GM23338 (cell line): ENCODE measurements at regions not wholly inside any gene's neighbourhood (a gene's known extent, or its start where the extent isn't known, plus 50 kb on each side); places are given as distances from the start of the nearest gene placed in this dataset.

Experiments
- ATAC-seq: fragments of 200-7000 bp; cut with Tn5 transposase; 3 replicates; pipeline ENCODE4 v1.9.1; 2020
- DNase-seq: peaks from one replicate; pipeline ENCODE4 v3.0.0-alpha.2; 2015; ENCODE audit warnings: low spot score
- H2AFZ ChIP-seq: fragments of 200-600 bp; sonication (generic); 2 replicates; pipeline ENCODE4 v1.8.0; 2016; ENCODE audit warnings: antibody characterized with exemption, mild to moderate bottlenecking, moderate library complexity
- H3F3A ChIP-seq: fragments of 200-600 bp; sonication (generic); replicated peaks from 2 replicates; pipeline ENCODE4 v1.8.0; 2017; ENCODE audit warnings: antibody characterized with exemption, mixed run types, low read depth
- H3K27ac ChIP-seq: fragments of 200-600 bp; sonication (generic); 2 replicates; pipeline ENCODE4 v1.6.1; 2016; ENCODE audit warnings: low read depth
- H3K27me3 ChIP-seq: fragments of 200-600 bp; sonication (generic); 2 replicates; pipeline ENCODE4 v1.8.0; 2016; ENCODE audit warnings: mild to moderate bottlenecking, mixed run types, moderate library complexity; ENCODE audit not compliant: insufficient read depth
- H3K36me3 ChIP-seq: fragments of 200-600 bp; sonication (generic); 2 replicates; pipeline ENCODE4 v1.8.0; 2016; ENCODE audit warnings: mild to moderate bottlenecking; ENCODE audit not compliant: insufficient read depth
- H3K4me1 ChIP-seq: fragments of 200-600 bp; sonication (generic); 2 replicates; pipeline ENCODE4 v1.8.0; 2016; ENCODE audit warnings: mild to moderate bottlenecking, moderate library complexity; ENCODE audit not compliant: insufficient read depth
- H3K4me2 ChIP-seq: fragments of 200-600 bp; sonication (generic); 2 replicates; pipeline ENCODE4 v1.7.1; 2017; ENCODE audit warnings: mixed run types
- H3K4me3 ChIP-seq: fragments of 200-600 bp; sonication (generic); 2 replicates; pipeline ENCODE4 v1.6.1; 2016; ENCODE audit warnings: mixed run types
- H3K79me2 ChIP-seq: fragments of 200-600 bp; sonication (generic); replicated peaks from 2 replicates; pipeline ENCODE4 v1.8.0; 2017; ENCODE audit warnings: mild to moderate bottlenecking; ENCODE audit not compliant: insufficient read depth
- H3K9me2 ChIP-seq: fragments of 200-600 bp; sonication (generic); 2 replicates; pipeline ENCODE4 v1.8.0; 2017; ENCODE audit not compliant: insufficient read depth
- H4K20me1 ChIP-seq: fragments of 200-600 bp; sonication (generic); replicated peaks from 2 replicates; pipeline ENCODE4 v1.8.0; 2017; ENCODE audit warnings: mild to moderate bottlenecking; ENCODE audit not compliant: insufficient read depth
- H3K27ac Mint-ChIP-seq: 2 replicates; pipeline ENCODE4 v1.8.0; 2020; ENCODE audit warnings: inconsistent platforms, mild to moderate bottlenecking, moderate library complexity, mixed read lengths
- H3K27me3 Mint-ChIP-seq: 3 replicates; pipeline ENCODE4 v1.8.0; 2022; ENCODE audit warnings: low read depth, mild to moderate bottlenecking, moderate library complexity, mixed read lengths, inconsistent platforms; ENCODE audit not compliant: insufficient read depth, poor library complexity
- H3K36me3 Mint-ChIP-seq: 3 replicates; pipeline ENCODE4 v1.8.0; 2021; ENCODE audit warnings: low read depth, mild to moderate bottlenecking, inconsistent platforms, moderate library complexity, mixed read lengths
- H3K4me1 Mint-ChIP-seq: 3 replicates; pipeline ENCODE4 v1.8.0; 2020; ENCODE audit warnings: mild to moderate bottlenecking, inconsistent platforms, mixed read lengths
- H3K4me3 Mint-ChIP-seq: 3 replicates; pipeline ENCODE4 v1.8.0; 2021; ENCODE audit warnings: moderate library complexity, mild to moderate bottlenecking, inconsistent platforms, mixed read lengths
- H3K9me3 Mint-ChIP-seq: 3 replicates; pipeline ENCODE4 v1.8.0; 2020; ENCODE audit warnings: moderate library complexity, mild to moderate bottlenecking, inconsistent platforms, mixed read lengths
- CREB1 ChIP-seq: fragments of 250-450 bp; sonication (Bioruptor Pico); IDR thresholded peaks from 2 replicates; pipeline ENCODE4 v1.5.0; 2020; ENCODE audit warnings: low read depth, mild to moderate bottlenecking, moderate library complexity
- EZH2 ChIP-seq: fragments of 200-600 bp; sonication (generic); IDR thresholded peaks from one replicate; pipeline ENCODE4 v1.8.0; 2017; ENCODE audit warnings: antibody characterized with exemption, mild to moderate bottlenecking, low read depth; ENCODE audit not compliant: unreplicated experiment
- EZH2phosphoT487 ChIP-seq: fragments of 200-600 bp; sonication (generic); IDR thresholded peaks from one replicate; pipeline ENCODE4 v1.8.1; 2018; ENCODE audit warnings: antibody characterized with exemption; ENCODE audit not compliant: unreplicated experiment
- JUNB ChIP-seq: IDR thresholded peaks from one replicate; pipeline ENCODE4 v1.6.1; 2016; ENCODE audit warnings: antibody characterized with exemption; ENCODE audit not compliant: unreplicated experiment
- NANOG ChIP-seq: IDR thresholded peaks from 2 replicates; pipeline ENCODE4 v1.6.1; 2016; ENCODE audit warnings: antibody characterized with exemption, borderline replicate concordance
- REST ChIP-seq: IDR thresholded peaks from one replicate; pipeline ENCODE4 v1.6.1; 2018; ENCODE audit warnings: antibody characterized with exemption; ENCODE audit not compliant: unreplicated experiment
- STAT1 ChIP-seq: IDR thresholded peaks from one replicate; pipeline ENCODE4 v1.6.1; 2016; ENCODE audit warnings: antibody characterized with exemption; ENCODE audit not compliant: unreplicated experiment
- ZNF114 ChIP-seq: fragments of 250-450 bp; sonication (Bioruptor Pico); IDR thresholded peaks from 2 replicates; pipeline ENCODE4 v1.5.0; 2020; ENCODE audit warnings: mild to moderate bottlenecking, moderate library complexity
- ZNF331 ChIP-seq: fragments of 250-450 bp; sonication (Bioruptor Pico); IDR thresholded peaks from 2 replicates; pipeline ENCODE4 v1.5.0; 2020; ENCODE audit warnings: low read depth, mild to moderate bottlenecking, moderate library complexity
- ZNF462 ChIP-seq: fragments of 250-450 bp; sonication (Bioruptor Pico); IDR thresholded peaks from 2 replicates; pipeline ENCODE4 v1.5.0; 2020; ENCODE audit warnings: mild to moderate bottlenecking, moderate library complexity

GRCh38 chr5:100260968-100261367 lies 274.2 kb upstream of the FAM174A start (continued):
- no peak for TF ChIP-seq STAT1
- TF ChIP-seq JUNB, result no peak
- TF ChIP-seq CREB1 (CRISPR knock-in tag), result no peak
- no peak for TF ChIP-seq EZH2
- no peak for TF ChIP-seq REST

- Mint-ChIP-seq H3K9me3 (no peaks in the 10 kb centered on the region), H3K4me1 (peaks cover 4% of the 10 kb centered on the region; the same call in 1 of the 3 replicates), H3K27me3 (no peaks in the 10 kb centered on the region), H3K36me3 (no peaks in the 10 kb centered on the region), H3K27ac (no peak overlapping the region), H3K4me3 (no peak overlapping the region)
- H3F3A ChIP-seq, result no peaks in the 10 kb centered on the region
- H4K20me1 ChIP-seq, result no peaks in the 10 kb centered on the region
- H3K36me3 ChIP-seq, result no peaks in the 10 kb centered on the region
- H3K27ac ChIP-seq, result no peak overlapping the region
- DNase-seq, result no peak
- no peaks in the 10 kb centered on the region for H3K79me2 ChIP-seq
- peaks cover 6% of the 10 kb centered on the region; the same call in 1 of the 2 replicates for H3K4me1 ChIP-seq
- H3K4me3 ChIP-seq, result no peak overlapping the region
- no peak for ATAC-seq
- H3K4me2 ChIP-seq, result no peak overlapping the region
- H3K27me3 ChIP-seq, result no peaks in the 10 kb centered on the region
- H2AFZ ChIP-seq, result no peak overlapping the region
- H3K9me2 ChIP-seq, result peaks cover 14% of the 10 kb centered on the region; the same call in 1 of the 2 replicates
- TF ChIP-seq ZNF114 (CRISPR knock-in tag) (no peak), NANOG (no peak), EZH2phosphoT487 (no peak), EZH2 (no peak), ZNF331 (CRISPR knock-in tag) (no peak), ZNF462 (CRISPR knock-in tag) (no peak), JUNB (no peak), REST (no peak)
Measured at GRCh38 chr5:100252944-100253343, 282.2 kb upstream of the FAM174A start.
